GM19397 (cell line): ENCODE measurements at regions not wholly inside any gene's neighbourhood (a gene's known extent, or its start where the extent isn't known, plus 50 kb on each side); places are given as distances from the start of the nearest gene placed in this dataset.

Experiments used
- ATAC-seq: cut with Tn5 transposase; IDR thresholded peaks from one replicate; pipeline ENCODE4 v1.9.1; 2021; ENCODE audit warnings: mild to moderate bottlenecking, moderate library complexity; ENCODE audit not compliant: unreplicated experiment

DNA sequence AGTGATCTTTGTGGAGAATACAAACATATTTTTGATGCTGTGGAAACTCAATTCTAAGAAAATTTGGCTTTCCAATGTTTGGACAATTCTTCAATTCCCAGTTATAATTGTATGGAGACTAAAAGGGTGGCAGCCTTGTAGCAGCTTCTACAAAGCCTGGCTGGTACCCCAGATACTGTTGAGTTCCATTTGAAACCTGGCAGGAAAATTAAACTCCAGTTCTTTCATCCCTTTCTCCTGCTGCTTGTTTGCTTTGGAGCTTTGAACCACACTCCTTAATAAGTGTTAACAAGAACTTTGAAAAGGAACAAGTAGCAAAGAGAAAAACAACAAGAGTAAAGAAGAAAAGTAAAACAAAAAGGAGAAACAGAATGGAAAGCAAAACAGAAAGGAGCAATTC, 172.6 kb upstream of the ADAMTS5 start:
- no peak for ATAC-seq

DNA sequence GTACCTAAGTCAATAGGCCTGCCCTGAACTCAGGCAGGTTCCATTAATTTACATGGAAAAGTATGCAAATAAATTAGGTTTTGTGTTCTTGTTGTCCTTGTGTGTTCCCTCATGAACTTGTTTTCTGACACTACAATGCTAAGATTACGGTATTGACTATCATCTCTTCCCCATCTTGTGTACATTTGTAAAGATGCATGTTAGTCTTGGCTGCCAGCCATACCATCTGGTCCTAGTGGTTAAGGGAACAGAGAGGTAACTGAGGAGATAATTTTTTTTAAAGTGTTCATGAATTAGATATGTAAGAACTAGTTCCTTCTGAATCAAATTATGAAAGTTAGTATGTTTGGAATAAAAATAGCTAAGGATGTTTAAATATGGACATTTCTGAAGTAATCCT, 167.6 kb upstream of the ADAMTS5 start:
- ATAC-seq, result no peak

DNA sequence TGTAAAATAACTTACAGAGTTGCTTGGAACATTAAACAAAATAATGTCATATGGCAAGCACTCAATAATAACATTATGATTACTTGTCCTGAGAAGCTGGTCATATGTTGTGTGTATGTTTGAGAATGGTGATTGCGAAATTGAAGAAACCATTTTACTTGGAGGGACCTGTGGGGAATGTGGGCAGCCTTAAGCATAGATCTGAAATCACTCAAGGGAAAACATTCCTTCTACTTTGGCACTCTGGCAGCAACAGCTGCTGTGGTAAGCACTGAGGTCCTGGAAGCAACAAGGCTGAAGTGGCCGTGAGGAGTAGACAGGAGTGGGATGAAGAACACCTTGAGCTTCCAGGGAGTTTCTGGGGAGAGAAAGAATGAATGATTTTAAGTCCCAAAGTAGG, 165.4 kb upstream of the ADAMTS5 start:
- no peak for ATAC-seq

DNA sequence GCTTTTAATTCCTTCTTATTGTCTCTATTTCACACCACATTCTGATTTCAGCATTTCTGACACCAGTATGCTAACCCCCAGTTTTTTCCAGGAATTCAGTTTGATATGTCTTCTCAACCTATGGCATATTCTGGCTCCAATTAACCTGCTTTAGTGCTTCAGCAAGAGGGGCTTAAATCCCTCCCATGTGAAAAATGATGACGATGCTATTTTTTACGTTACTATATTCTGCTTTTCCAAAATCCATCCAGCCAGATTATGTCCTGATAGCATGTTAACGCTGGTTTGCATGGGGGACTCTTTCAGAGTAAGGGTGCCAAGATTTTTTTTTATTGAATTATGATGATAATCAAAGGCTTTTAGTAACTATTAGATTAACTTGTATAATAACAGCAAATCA, 163.3 kb upstream of the ADAMTS5 start:
- no peak for ATAC-seq

DNA sequence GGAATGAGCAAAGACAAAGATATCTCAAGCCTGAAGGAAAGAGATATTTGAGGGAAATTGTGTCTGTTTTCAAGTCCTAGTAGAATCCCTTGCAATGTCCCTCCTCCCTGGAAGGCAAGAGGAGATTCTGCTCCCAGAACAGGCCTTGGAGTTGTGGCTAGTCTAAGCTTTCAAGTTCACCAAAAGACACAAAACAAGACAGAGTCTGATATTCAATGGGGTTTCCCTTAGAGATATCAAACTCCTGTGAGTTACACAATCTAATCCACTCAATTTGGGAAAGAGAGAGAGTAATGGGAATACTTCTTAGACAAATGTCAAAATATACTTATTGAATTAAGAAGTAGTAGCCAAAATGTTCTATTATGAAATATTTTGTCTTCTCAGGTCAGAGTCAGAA, 162.8 kb upstream of the ADAMTS5 start:
- no peak for ATAC-seq

DNA sequence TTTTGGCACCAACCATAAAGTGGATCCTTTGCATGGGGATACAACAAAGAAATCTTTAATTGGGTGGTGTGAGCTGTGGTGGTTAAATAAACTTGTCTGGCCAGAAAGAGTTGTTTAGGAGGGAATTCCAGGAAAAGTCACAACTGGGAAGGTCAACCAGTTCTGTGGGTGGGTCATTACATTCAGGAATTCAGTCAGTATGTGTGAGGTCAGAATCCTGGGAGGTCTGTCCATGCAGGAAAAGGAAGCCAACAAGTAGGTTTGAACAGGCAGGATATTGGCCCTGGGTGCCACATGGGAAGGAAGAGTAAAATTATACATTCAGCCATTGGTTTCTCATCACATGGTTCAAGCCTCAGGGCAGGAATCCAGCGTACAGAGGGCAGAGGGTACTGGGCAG, 162.3 kb upstream of the ADAMTS5 start:
- no peak for ATAC-seq

DNA sequence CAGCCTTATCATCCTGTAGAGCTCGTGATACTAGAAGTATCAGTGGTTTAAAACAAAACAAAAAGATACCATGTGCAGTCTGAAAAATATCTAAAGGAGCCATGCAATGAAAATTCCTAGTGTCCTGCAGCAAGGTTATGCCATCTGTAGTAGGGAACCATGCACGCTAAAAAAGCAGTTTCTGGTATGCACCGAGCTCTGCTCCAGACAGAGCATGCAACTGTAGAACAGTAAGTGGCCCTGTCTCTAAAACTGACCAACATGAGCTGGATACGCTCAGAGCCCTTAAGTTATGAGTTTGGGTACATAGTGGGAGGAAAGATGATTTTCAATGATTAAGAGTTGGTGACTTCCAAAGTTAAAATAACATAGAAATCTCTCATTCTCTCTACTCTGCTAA, 159.3 kb upstream of the ADAMTS5 start:
- no peak for ATAC-seq

DNA sequence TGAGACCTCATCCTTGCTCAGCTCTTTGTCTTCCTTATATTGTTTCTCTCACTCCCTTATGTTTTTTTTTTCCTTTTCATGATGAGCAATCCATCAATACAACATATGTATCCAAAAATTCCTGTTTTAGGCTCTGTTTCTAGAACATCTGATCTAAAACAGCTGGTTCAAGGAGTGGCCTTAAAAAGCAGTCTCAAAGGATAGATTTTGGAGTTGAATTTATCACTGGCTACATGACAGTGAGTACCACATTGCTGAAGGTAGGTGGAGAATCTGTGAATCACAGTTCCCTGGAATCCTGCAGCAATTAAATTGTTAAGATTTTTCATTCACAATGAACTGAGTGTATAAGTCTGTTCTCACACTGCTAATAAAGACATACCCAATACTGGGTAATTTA, 155.8 kb upstream of the ADAMTS5 start:
- no peak for ATAC-seq

DNA sequence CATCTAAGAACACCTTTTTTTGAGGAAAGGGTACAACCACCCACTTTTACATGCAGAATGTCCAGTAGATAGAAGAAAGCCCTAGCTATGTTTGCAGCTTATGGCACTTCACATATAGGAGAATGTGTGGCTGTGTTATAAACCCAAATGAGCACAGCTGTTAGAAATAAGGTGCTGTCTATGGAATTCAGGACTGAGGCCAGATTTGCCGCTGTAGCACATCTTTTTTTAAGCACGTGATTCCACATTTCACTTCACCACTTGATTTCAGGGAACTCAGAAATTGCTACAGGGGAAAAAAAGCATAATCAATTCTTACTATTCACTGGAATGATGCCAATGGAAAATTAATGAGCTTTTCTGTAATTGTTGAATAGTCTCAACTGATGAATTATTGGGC, 147.2 kb upstream of the ADAMTS5 start:
- no peak for ATAC-seq

DNA sequence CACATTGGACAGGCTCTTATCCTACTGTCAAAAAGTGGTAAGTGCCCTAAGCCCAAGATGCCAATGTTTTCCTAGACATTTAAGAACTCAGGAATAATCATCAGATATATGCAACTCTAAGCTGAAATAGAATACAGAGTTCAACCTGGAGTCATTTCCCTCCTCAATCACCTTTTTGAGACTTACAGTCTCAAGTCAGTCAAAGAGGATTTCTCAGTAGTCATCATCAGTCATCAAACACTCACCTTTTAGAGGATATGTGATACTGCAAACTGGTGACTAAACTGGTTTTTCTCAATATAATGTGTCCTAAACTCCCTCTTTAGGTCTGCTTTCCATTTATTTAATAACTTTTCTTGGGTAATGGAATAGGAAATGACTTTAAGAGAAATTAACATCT, 145.3 kb upstream of the ADAMTS5 start:
- ATAC-seq, result no peak

DNA sequence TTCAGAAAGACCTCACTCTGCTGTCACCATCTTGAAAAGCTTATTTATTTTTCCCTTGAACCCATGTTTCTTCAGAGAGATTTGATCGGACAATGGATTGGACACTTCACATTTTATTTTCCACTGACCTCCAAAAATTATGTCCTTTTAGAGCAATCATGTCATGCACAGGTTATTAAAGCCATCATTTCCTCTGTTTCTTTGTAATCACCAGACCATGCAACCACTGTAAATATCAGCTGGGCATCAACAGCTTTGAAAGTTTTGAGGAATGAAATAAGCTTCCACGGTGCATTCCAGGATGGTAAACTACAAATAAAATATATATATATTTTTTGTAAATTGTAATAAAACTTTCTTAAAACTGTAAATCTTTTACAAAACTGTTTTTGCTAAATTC, 144.1 kb upstream of the ADAMTS5 start:
- ATAC-seq, result no peak

DNA sequence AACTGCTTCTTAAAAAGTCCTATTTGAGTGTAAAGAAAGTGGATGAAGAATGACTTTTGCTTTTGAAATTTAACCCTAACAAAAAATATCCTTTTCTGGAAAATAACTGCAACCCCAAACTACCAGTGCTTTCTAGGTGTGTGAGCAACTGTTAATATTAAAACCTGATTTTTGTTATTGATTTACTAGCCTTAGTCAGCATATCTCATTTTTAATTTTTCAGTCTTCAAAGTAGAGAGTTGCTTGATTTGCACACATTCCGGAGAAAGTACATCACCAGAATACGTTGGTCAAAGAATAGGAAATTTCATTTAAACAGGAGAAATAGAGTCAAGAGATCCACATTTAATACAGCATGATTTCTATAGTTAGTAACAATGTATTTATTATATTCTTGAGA, 141.8 kb upstream of the ADAMTS5 start:
- no peak for ATAC-seq

DNA sequence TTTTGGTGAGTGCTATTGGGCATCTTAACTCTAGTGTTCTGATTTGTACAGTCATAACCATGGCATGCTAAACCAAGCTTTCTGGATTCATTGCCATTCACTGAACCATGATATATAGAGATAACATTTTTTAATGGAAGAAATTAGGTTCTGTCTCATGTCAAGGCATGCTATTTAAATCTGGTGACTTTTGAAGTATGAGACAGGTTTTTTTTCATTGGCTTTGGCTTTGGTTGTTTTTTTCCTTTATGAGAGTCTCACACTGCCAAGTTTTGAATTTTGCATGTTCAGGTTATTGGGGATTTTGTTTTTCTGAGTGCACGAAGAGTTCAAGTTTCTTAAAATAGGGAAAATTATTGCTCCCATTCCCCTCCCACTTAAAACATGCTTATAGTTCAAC, 141.3 kb upstream of the ADAMTS5 start:
- no peak for ATAC-seq

DNA sequence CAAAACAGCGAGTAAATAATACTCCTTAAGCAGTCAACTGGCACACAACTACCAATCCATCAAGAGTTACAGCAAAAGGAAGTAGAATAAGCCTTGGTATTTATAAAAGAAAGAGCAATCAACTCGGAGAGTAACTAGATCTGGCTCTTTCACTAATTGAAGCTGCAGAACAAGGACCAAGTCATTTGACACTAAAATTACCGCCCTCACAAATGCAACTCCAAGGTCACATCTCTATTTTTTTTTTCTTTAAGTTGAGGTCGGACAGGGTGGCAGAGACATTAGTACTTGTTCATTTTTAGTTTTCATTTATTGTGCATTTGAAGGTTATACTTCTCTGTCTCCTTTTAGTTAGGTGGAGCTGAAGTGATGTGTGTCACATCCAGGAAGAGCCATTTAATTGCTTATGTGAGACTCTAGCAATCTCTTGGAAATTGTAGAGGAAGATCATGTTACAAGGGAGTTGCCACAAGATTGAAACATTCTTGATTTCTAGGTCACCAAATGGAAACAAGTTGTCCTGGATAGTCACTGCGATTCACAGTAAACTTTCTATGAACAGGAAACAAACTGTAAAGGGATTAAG, 138.1 kb upstream of the ADAMTS5 start:
- no peak for ATAC-seq

DNA sequence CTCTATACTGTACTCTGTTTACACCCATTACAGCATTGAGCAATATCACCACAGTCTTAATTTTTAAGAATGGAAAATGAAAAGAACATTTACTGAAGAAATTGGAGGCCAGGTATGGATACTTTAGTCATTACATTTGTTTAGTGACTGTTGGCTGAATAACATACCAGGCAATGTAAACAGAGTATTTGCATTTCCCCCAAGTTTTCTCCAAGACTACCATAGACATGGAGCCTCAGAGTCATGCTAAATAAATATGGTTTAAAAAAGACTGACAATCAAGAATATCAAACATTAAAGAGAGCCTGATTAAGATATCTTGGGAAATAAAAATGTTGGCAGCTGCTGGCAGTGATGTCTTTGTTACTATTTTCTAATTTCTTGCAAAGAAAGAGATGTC, 136.9 kb upstream of the ADAMTS5 start:
- no peak for ATAC-seq

DNA sequence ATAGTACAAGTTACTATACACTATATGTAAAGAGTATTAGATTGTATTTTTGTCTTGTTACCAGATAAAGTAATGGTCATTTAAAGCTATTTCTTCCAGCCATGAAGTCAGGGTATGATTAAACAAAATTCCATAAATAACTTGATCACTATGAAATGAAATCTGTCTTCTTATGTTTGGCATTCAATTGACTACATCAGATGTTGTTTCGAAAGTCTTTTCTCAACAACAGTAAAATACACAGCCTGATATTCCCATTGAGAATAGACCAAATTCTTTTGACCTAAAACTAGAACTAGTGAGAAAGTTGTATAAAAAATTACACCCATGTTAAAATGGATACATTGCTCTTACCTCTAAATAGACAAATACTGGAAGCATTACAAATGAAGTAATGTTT, 134.6 kb upstream of the ADAMTS5 start:
- ATAC-seq, result no peak

DNA sequence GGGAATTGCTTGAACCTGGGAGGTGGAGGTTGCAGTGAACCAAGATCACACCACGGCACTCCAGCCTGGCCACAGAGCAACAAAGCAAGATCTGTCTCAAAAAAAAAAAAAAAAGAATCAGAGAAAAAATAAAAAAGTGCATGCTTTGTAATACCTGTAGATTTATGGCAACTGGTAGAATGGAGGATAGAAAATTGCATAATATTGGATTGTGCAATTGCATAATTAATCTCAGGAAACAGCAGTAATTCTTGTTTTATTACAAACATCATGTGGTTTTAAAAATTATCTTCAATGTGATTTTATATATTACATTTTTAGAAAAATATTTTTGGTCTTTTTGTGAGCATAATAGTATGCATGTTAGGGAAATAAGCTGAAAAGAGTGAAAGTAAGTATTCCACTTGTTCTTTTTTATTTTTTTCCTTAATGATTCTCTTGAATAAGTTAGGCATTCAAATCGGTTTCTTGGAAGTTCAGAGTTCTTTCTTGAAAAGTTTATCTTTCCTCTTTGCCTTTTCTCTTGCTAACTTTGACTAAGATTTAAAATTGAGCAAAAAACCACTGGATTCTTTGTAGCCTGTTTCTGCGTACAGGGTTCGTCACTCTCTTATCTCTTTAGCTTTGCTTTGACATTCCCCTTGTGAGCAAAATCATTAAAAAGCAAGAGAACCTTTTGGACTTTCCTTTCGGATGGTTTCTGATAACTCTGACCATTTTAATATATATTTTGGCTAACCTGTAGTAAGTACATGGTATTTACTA, 127.5 kb upstream of the ADAMTS5 start:
- ATAC-seq, result no peak

DNA sequence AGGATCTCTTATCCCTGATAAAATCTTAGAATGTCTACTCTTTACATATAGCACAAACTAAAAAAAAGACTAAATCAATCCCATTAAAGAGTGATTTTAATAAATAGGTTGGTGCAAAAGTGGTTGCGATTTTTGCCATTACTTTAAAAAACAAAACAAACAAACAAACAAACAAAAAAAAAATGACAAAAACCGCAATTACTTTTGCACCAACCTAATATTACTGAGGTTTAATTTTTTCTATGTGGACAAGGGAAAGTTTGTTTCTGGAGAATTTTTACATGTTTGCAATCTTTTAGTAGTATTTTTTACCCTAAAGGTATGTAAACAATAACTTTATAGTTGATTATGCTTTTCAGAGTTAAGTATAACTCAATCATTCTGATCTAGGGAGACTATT, 119.7 kb upstream of the ADAMTS5 start:
- no peak for ATAC-seq

DNA sequence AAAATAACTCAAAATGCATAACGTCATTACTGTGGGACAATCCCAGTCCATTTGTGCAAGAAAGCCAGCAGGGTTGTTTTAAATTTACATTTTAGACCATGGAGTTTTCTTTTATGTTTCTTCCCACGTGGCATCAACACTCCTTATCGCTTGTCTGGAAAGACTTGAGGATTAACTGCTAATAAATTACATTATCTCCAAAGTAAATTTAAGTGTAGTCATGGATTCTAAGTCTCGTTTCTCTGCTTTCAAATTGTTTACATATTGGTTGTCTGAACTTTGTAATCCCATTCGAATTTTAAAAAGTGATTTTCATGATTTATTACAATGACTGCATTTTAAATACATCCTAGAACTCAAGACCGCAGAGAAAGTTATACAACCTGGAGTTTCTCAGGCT, 119.3 kb upstream of the ADAMTS5 start:
- ATAC-seq, result no peak

DNA sequence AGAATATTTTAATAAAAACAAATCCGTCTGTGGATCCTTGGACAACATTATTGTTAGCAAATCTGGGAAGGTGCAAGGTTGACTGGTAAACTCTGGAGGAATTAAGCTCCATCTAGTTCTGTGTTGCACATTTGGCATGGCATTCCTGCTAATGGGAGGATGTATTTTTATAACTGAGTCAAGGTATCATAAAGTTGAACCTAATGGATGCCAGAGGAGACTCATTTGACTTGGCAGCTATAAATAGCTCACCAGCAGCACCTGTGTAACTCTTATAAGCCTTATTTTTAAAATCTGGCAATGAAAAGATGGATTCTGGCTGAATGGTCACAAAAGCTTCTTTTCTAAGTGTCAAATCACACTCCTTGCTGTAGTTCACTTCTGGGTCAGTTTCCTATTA, 118.5 kb upstream of the ADAMTS5 start:
- no peak for ATAC-seq

DNA sequence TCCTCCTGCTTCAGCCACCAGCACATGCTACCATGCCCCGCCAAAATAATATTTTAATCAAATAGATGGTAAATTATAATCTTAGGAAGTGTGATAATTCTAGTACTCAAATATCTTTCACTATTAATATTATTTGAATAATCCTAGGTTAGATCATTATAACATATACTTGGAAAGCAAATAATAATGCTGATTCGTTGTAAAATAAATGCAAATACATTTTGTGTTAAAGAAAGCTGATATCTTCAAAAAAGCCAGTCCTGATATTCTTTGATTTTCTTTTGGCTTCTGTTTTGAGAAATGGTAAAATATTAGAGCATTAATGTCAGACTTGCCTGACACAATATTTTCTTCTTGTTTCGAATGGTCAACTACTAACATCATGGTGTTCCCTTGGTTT, 116.3 kb upstream of the ADAMTS5 start:
- no peak for ATAC-seq

DNA sequence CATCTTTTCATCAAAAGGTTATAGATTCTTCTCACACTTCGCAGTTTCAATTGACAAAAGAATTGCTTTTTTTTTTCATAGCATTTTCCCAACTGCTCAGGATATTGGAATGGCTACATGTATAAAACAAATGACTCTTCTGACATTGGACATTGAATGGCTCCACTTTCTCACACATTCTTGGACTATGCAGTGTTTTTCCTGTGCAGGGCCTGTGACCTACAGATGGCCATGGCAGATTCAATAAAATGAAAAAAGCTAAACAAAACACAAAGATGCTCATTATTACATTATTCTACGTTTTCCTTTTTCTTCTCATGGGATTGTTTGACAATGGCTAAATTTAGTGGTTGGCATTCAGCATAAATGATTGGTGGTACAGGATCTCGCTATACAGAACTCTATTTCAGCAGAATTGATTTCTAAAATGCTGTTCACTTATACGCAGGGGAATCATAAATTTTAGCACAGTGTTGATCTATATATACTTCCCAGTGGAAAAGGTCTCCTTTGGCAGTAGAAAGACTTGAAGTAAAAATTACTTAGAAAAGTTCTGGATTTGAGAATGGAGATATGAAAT, 115.6 kb upstream of the ADAMTS5 start:
- ATAC-seq, result no peak
